ENCODE measurements at regions not wholly inside any gene's neighbourhood (a gene's known extent, or its start where the extent isn't known, plus 50 kb on each side); places are given as distances from the start of the nearest gene placed in this dataset.

GRCh38 chr4:123034023-123034422 lies 111.6 kb upstream of the NUDT6 start:
- H3K4me2 ChIP-seq (ENCODE audit: control insufficient read depth, extremely low read depth, insufficient read depth, low read depth, low read length): no peak overlapping the region
- H3K36me3 ChIP-seq (ENCODE audit: control insufficient read depth in 2 of 2, extremely low read depth in 1 of 2, insufficient read depth in 2 of 2, low read length in 2 of 2): no peaks in the 10 kb centered on the region
- H3K9ac ChIP-seq (ENCODE audit: control insufficient read depth, extremely low read depth, insufficient read depth, low read length): no peak overlapping the region
- no peaks in the 10 kb centered on the region for H3K9me1 ChIP-seq (ENCODE audit: control insufficient read depth, extremely low read depth, insufficient read depth, low read length)
- no peaks in the 10 kb centered on the region for H3K27me3 ChIP-seq (ENCODE audit: control insufficient read depth, extremely low read depth, insufficient read depth, low read length)
- no peaks in the 10 kb centered on the region for H3K79me2 ChIP-seq (ENCODE audit: control insufficient read depth, insufficient read depth, low read length)
- TF ChIP-seq CTCF (optimal IDR thresholded peaks at IDR 0.05 in 1 of 3, IDR thresholded peaks at IDR 0.05 in 1 of 3, conservative IDR thresholded peaks at IDR 0.05 in 1 of 3; ENCODE audit: extremely low read depth in 1 of 3, insufficient read depth in 2 of 3, low read length in 3 of 3): no peak
- no peak for TF ChIP-seq EZH2 (IDR thresholded peaks at IDR 0.05; ENCODE audit: low read length)
- FAIRE-seq: no peak
- no peak overlapping the region for H3K4me3 ChIP-seq (ENCODE audit: control insufficient read depth in 2 of 3, extremely low read depth in 1 of 3, insufficient read depth in 2 of 3, low read depth in 1 of 3, low read length in 3 of 3)
- H3K27ac ChIP-seq (ENCODE audit: control insufficient read depth, insufficient read depth, low read length): no peak overlapping the region
- no peak for DNase-seq (ENCODE audit: low read depth, low spot score)
- dilution Hi-C loops (cut with MboI; ENCODE audit: extremely low pct_ligation_motif_present, low sequenced_read_pairs): no loop called here
- no peaks in the 10 kb centered on the region for H4K20me1 ChIP-seq (ENCODE audit: control insufficient read depth, extremely low read depth, insufficient read depth, low read length)
- H3K9me3 ChIP-seq (ENCODE audit: control insufficient read depth, low read depth, low read length): no peaks in the 10 kb centered on the region
- no peak overlapping the region for H2AFZ ChIP-seq (ENCODE audit: control insufficient read depth, low read length)
- peaks cover 9% of the 10 kb centered on the region for H3K4me1 ChIP-seq (ENCODE audit: control insufficient read depth, extremely low read depth, insufficient read depth, low read length)

- DNase-seq (ENCODE audit: low read depth, low spot score) (no peak), FAIRE-seq (no peak)
- Histone ChIP-seq H4K20me1 (ENCODE audit: control insufficient read depth, extremely low read depth, insufficient read depth, low read length) (no peaks in the 10 kb centered on the region), H3K27me3 (ENCODE audit: control insufficient read depth, extremely low read depth, insufficient read depth, low read length) (no peaks in the 10 kb centered on the region), H3K36me3 (ENCODE audit: control insufficient read depth in 2 of 2, extremely low read depth in 1 of 2, insufficient read depth in 2 of 2, low read length in 2 of 2) (no peaks in the 10 kb centered on the region), H3K9me1 (ENCODE audit: control insufficient read depth, extremely low read depth, insufficient read depth, low read length) (no peaks in the 10 kb centered on the region), H3K27ac (ENCODE audit: control insufficient read depth, insufficient read depth, low read length) (no peak overlapping the region), H3K4me1 (ENCODE audit: control insufficient read depth, extremely low read depth, insufficient read depth, low read length) (peaks cover 9% of the 10 kb centered on the region), H3K9me3 (ENCODE audit: control insufficient read depth, low read depth, low read length) (no peaks in the 10 kb centered on the region), H3K79me2 (ENCODE audit: control insufficient read depth, insufficient read depth, low read length) (no peaks in the 10 kb centered on the region), H3K9ac (ENCODE audit: control insufficient read depth, extremely low read depth, insufficient read depth, low read length) (no peak overlapping the region), H2AFZ (ENCODE audit: control insufficient read depth, low read length) (no peak overlapping the region), H3K4me2 (ENCODE audit: control insufficient read depth, extremely low read depth, insufficient read depth, low read depth, low read length) (no peak overlapping the region), H3K4me3 (ENCODE audit: control insufficient read depth in 2 of 3, extremely low read depth in 1 of 3, insufficient read depth in 2 of 3, low read depth in 1 of 3, low read length in 3 of 3) (no peak overlapping the region)
- dilution Hi-C loops (cut with MboI; ENCODE audit: extremely low pct_ligation_motif_present, low sequenced_read_pairs): no loop called here
- no peak for TF ChIP-seq CTCF (optimal IDR thresholded peaks at IDR 0.05 in 1 of 3, IDR thresholded peaks at IDR 0.05 in 1 of 3, conservative IDR thresholded peaks at IDR 0.05 in 1 of 3; ENCODE audit: extremely low read depth in 1 of 3, insufficient read depth in 2 of 3, low read length in 3 of 3)
- TF ChIP-seq EZH2 (IDR thresholded peaks at IDR 0.05; ENCODE audit: low read length): no peak
These were observed 112.8 kb upstream of the NUDT6 start for GRCh38 chr4:123035239-123035638.

Data from keratinocyte (primary cell).